MCF 10A (cell line): ENCODE measurements at regions not wholly inside any gene's neighbourhood (a gene's known extent, or its start where the extent isn't known, plus 50 kb on each side); places are given as distances from the start of the nearest gene placed in this dataset.

ENCODE experiments used
- BruUV-seq: library from RNA; stranded (reverse); fragments of 400-500 nt; replicated peaks from 2 replicates; lab custom pipeline; 2021; lab: Mats Ljungman, UMichigan
- CTCF ChIA-PET: fragments of 300-600 bp; sonication (Branson Sonifier 250); formaldehyde crosslinking; extraction: SDS; loops from one replicate; lab custom pipeline; 2021; ENCODE audit warnings: antibody characterized with exemption, inconsistent platforms; lab: Yijun Ruan, JAX
- POLR2A ChIA-PET: fragments of 300-600, 350-650 bp; sonication (Branson Sonifier 250); formaldehyde crosslinking; extraction: SDS; loops from one replicate; lab custom pipeline; 2020; ENCODE audit warnings: antibody characterized with exemption, inconsistent platforms; lab: Yijun Ruan, JAX
- DNase-seq: peaks from one replicate; pipeline ENCODE4 v3.0.0-alpha.2; 2018; ENCODE audit not compliant: unreplicated experiment
- H3K27ac Mint-ChIP-seq: one replicate; pipeline ENCODE4 v1.8.0; 2022; ENCODE audit warnings: mild to moderate bottlenecking, low read depth, mixed read lengths; ENCODE audit not compliant: unreplicated experiment
- H3K27me3 Mint-ChIP-seq: one replicate; pipeline ENCODE4 v1.8.0; 2022; ENCODE audit warnings: mixed read lengths; ENCODE audit not compliant: insufficient read depth, unreplicated experiment
- H3K36me3 Mint-ChIP-seq: one replicate; pipeline ENCODE4 v1.8.0; 2022; ENCODE audit warnings: mild to moderate bottlenecking, moderate library complexity, mixed read lengths; ENCODE audit not compliant: insufficient read depth, unreplicated experiment
- H3K4me1 Mint-ChIP-seq: one replicate; pipeline ENCODE4 v1.8.0; 2022; ENCODE audit warnings: mixed read lengths; ENCODE audit not compliant: insufficient read depth, unreplicated experiment
- H3K4me3 Mint-ChIP-seq: one replicate; pipeline ENCODE4 v1.8.0; 2022; ENCODE audit warnings: mild to moderate bottlenecking, moderate library complexity, mixed read lengths; ENCODE audit not compliant: unreplicated experiment
- H3K9me3 Mint-ChIP-seq: one replicate; pipeline ENCODE4 v1.8.0; 2022; ENCODE audit warnings: mixed read lengths; ENCODE audit not compliant: unreplicated experiment
- CTCF ChIP-seq: fragments of 200-600 bp; IDR thresholded peaks from one replicate; pipeline ENCODE4 v1.8.0; 2022; ENCODE audit warnings: antibody characterized with exemption, mild to moderate bottlenecking; ENCODE audit not compliant: unreplicated experiment
- intact Hi-C: fragments of 100-400 bp; cut with micrococcal nuclease; formaldehyde crosslinking; loops from 2 replicates; pipeline ENCODE4 v1.14.1; 2022

DNA sequence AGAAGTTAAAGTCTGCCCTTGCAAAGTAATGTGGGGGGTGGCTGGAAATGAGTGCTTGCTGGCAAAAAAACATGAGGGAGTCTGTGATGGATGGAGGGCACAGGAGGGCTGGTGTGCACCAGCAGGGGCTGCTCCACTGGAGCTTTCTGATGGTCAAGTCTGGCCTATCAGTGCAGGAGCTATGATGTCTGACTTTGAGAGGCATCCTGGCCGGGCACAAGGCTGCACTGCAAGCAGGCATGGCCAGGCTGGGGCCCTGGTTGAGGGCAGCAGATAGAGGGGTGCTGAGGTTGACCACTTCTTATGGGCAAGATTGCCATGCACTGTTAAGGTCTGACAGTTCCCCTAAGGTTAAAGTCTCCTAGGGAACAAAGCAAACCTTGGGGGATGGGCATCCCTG is 1140.2 kb downstream of the FAM133A start:
- Mint-ChIP-seq H3K36me3 (no peaks in the 10 kb centered on the region), H3K4me1 (no peaks in the 10 kb centered on the region), H3K27ac (no peak overlapping the region), H3K4me3 (no peak overlapping the region), H3K9me3 (peaks cover 11% of the 10 kb centered on the region), H3K27me3 (peaks cover 29% of the 10 kb centered on the region)
- BruUV-seq, result no TSS peak
- DNase-seq, result no peak
- intact Hi-C loops, result no loop called here
- no peak for TF ChIP-seq CTCF
- ChIA-PET CTCF (no interaction called here), POLR2A (no interaction called here)

GRCh38 chrX:94830717-94831116 is 1156.7 kb downstream of the FAM133A start:
- TF ChIP-seq CTCF, result no peak
- DNase-seq, result no peak
- H3K9me3 Mint-ChIP-seq, result no peaks in the 10 kb centered on the region
- no peak overlapping the region for H3K27ac Mint-ChIP-seq
- H3K27me3 Mint-ChIP-seq, result peaks cover 11% of the 10 kb centered on the region
- intact Hi-C loops, result loop anchor here (1.0 kb wide), 1 partner anchor 246 kb away; no protein-coding TSS in a partner anchor
- BruUV-seq, result no TSS peak
- H3K4me1 Mint-ChIP-seq, result no peaks in the 10 kb centered on the region
- H3K36me3 Mint-ChIP-seq, result no peaks in the 10 kb centered on the region
- ChIA-PET POLR2A (no interaction called here), CTCF (interaction anchor here (0.7 to 1.6 kb wide), 4 partner anchors 239 to 246 kb away, joined by 3 to 6 read pairs (median 4); no protein-coding TSS in a partner anchor)
- H3K4me3 Mint-ChIP-seq, result no peak overlapping the region

GRCh38 chrX:94831364-94831763 is 1157.4 kb downstream of the FAM133A start:
- H3K27me3 Mint-ChIP-seq, result peaks cover 11% of the 10 kb centered on the region
- BruUV-seq, result no TSS peak
- intact Hi-C loops, result loop anchor here (1.0 kb wide), 1 partner anchor 245 kb away; no protein-coding TSS in a partner anchor
- H3K4me3 Mint-ChIP-seq, result no peak overlapping the region
- peak; percentile 64 for TF ChIP-seq CTCF
- POLR2A ChIA-PET, result no interaction called here
- H3K4me1 Mint-ChIP-seq, result no peaks in the 10 kb centered on the region
- H3K27ac Mint-ChIP-seq, result no peak overlapping the region
- CTCF ChIA-PET, result interaction anchor here (0.8 to 1.6 kb wide), 3 partner anchors 11 to 245 kb away, joined by 3 to 6 read pairs (median 3); no protein-coding TSS in a partner anchor
- H3K36me3 Mint-ChIP-seq, result no peaks in the 10 kb centered on the region
- DNase-seq, result peak; percentile 36
- no peaks in the 10 kb centered on the region for H3K9me3 Mint-ChIP-seq

DNA sequence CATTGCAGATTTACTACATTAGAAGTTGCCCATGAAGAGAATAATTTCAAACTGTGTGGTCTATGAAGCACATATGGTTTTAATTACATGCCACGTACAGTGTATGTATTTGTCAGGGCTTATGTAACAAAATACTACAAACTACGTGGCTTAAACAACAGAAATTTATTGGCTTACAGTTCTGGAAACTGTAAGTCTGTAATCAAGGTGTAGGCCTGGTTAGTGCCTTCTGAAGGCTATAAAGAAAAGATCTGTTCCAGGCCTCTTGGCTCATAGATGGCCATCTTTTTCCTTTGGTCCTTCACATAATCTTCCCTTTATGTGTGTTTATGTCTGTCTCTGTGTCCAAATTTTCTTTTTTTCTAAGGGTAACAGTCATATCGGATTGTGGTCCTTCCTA is 1160.2 kb downstream of the FAM133A start:
- ChIA-PET CTCF (no interaction called here), POLR2A (no interaction called here)
- Mint-ChIP-seq H3K27me3 (peaks cover 11% of the 10 kb centered on the region), H3K9me3 (no peaks in the 10 kb centered on the region), H3K4me3 (no peak overlapping the region), H3K27ac (no peak overlapping the region), H3K36me3 (no peaks in the 10 kb centered on the region), H3K4me1 (no peaks in the 10 kb centered on the region)
- intact Hi-C loops, result no loop called here
- no TSS peak for BruUV-seq
- no peak for DNase-seq
- TF ChIP-seq CTCF, result no peak
